Neuronal stem cell (in vitro differentiated cells): ENCODE measurements at regions not wholly inside any gene's neighbourhood (a gene's known extent, or its start where the extent isn't known, plus 50 kb on each side); places are given as distances from the start of the nearest gene placed in this dataset.
"Not testable (repeated sequence)": the region's sequence is repeated elsewhere in the genome, so short reads cannot be mapped to it uniquely, and the experiment has no call there.

ENCODE experiments used
- DNase-seq: peaks from one replicate; pipeline ENCODE4 v3.0.0-alpha.2; 2013; ENCODE audit warnings: low spot score
- H2AFZ ChIP-seq: one replicate; pipeline ENCODE4 v1.6.1; 2013; ENCODE audit warnings: mild to moderate bottlenecking, low read length, inconsistent platforms
- H2AK5ac ChIP-seq: 2 replicates; pipeline ENCODE4 v1.6.1; 2013; ENCODE audit warnings: low read depth, mild to moderate bottlenecking, inconsistent platforms, low read length, moderate library complexity, mixed read lengths
- H2BK120ac ChIP-seq: 2 replicates; pipeline ENCODE4 v1.6.1; 2013; ENCODE audit warnings: low read depth, mild to moderate bottlenecking, inconsistent platforms, low read length, moderate library complexity, mixed read lengths
- H2BK12ac ChIP-seq: one replicate; pipeline ENCODE4 v1.6.1; 2013; ENCODE audit warnings: low read length, inconsistent platforms
- H2BK15ac ChIP-seq: 2 replicates; pipeline ENCODE4 v1.6.1; 2013; ENCODE audit warnings: mild to moderate bottlenecking, low read length, inconsistent platforms, mixed read lengths
- H2BK5ac ChIP-seq: one replicate; pipeline ENCODE4 v1.6.1; 2013; ENCODE audit warnings: inconsistent platforms, mild to moderate bottlenecking, low read length, moderate library complexity
- H3K14ac ChIP-seq: one replicate; pipeline ENCODE4 v1.6.1; 2013; ENCODE audit warnings: low read length, inconsistent platforms
- H3K18ac ChIP-seq: 2 replicates; pipeline ENCODE4 v1.6.1; 2013; ENCODE audit warnings: low read length, inconsistent platforms
- H3K23ac ChIP-seq: 2 replicates; pipeline ENCODE4 v1.6.1; 2013; ENCODE audit warnings: low read depth, mild to moderate bottlenecking, mixed read lengths, low read length, inconsistent platforms; ENCODE audit not compliant: poor library complexity
- H3K27ac ChIP-seq: replicated peaks from 3 replicates; pipeline ENCODE4 v1.5.1; 2013; ENCODE audit warnings: low read length, inconsistent platforms
- H3K27me3 ChIP-seq, 3 experiments: 2 replicates each; pipeline ENCODE4 v1.6.1; 2013; ENCODE audit warnings: low read length in 3 of 3, mild to moderate bottlenecking in 2 of 3, inconsistent platforms in 1 of 3, low read depth in 1 of 3, mixed read lengths in 1 of 3, moderate library complexity in 1 of 3; ENCODE audit not compliant: control insufficient read depth in 3 of 3, insufficient read depth in 3 of 3
- H3K36me3 ChIP-seq, 2 donors: replicated peaks in 1 of 2; 2 replicates each; pipeline ENCODE4 v1.6.1; 2013; ENCODE audit warnings: low read length in 2 of 2; ENCODE audit not compliant: control insufficient read depth in 2 of 2, insufficient read depth in 2 of 2
- H3K4ac ChIP-seq: 2 replicates; pipeline ENCODE4 v1.6.1; 2013; ENCODE audit warnings: inconsistent platforms, mild to moderate bottlenecking, low read length, moderate library complexity
- H3K4me1 ChIP-seq, 2 donors: 1 replicate in 1 of 2; 2 replicates in 1 of 2; pipeline ENCODE4 v1.6.1; 2013; ENCODE audit warnings: low read length in 2 of 2, low read depth in 1 of 2; ENCODE audit not compliant: control insufficient read depth in 2 of 2, insufficient read depth in 1 of 2
- H3K4me2 ChIP-seq: one replicate; pipeline ENCODE4 v1.6.1; 2013; ENCODE audit warnings: mild to moderate bottlenecking, low read length, inconsistent platforms; ENCODE audit not compliant: insufficient read depth, poor library complexity, severe bottlenecking
- H3K4me3 ChIP-seq, 2 donors: 2 replicates each; pipeline ENCODE4 v1.5.1; 2013; ENCODE audit warnings: low read length in 2 of 2, mild to moderate bottlenecking in 2 of 2, inconsistent platforms in 1 of 2, moderate library complexity in 1 of 2
- H3K79me1 ChIP-seq: one replicate; pipeline ENCODE4 v1.6.1; 2013; ENCODE audit warnings: low read depth, mild to moderate bottlenecking, inconsistent platforms, low read length, moderate library complexity
- H3K9ac ChIP-seq: one replicate; pipeline ENCODE4 v1.6.1; 2013; ENCODE audit warnings: mild to moderate bottlenecking, low read depth, low read length, inconsistent platforms; ENCODE audit not compliant: poor library complexity
- H3K9me3 ChIP-seq, 2 donors: replicated peaks in 1 of 2; 2 replicates each; pipeline versions ENCODE3 to v1.6.1; 2013; ENCODE audit warnings: low read length in 2 of 2, mild to moderate bottlenecking in 2 of 2, inconsistent platforms in 1 of 2, low read depth in 1 of 2, mixed read lengths in 1 of 2, moderate library complexity in 1 of 2; ENCODE audit not compliant: control insufficient read depth in 2 of 2, insufficient read depth in 1 of 2
- H4K8ac ChIP-seq: one replicate; pipeline ENCODE4 v1.6.1; 2013; ENCODE audit warnings: low read depth, mild to moderate bottlenecking, inconsistent platforms, low read length, moderate library complexity
- H4K91ac ChIP-seq: one replicate; pipeline ENCODE4 v1.6.1; 2013; ENCODE audit warnings: low read length, low read depth, mild to moderate bottlenecking, inconsistent platforms; ENCODE audit not compliant: poor library complexity
- WGBS, 2 donors: extraction: QIAGEN DNeasy Blood & Tissue Kit; methylation state at CpG; one replicate each; pipeline ENCODE4 v1.1.7; 2013; ENCODE audit warnings: missing lambda C conversion rate in 2 of 2, mixed read lengths in 1 of 2; ENCODE audit not compliant: insufficient read length in 2 of 2, insufficient replicate concordance in 1 of 2; ENCODE audit errors: extremely low coverage in 2 of 2; 5-methylcytosine and 5-hydroxymethylcytosine counted together

DNA sequence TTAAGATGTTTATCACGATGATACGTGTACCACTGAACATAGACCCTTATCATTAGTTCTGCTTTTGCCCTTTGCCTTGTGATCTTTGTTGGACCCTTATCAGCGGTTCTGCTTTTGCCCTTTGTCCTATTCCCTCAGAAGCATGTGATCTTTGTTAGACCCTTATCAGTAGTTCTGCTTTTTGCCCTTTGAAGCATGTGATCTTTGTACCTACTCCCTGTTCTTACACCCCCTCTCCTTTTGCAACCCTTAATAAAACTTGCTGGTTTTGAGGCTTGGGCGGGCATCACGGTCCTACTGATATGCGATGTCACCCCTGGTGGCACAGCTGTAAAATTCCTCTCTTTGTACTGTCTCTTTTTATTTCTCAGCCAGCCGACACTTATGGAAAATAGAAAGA lies 117.0 kb downstream of the SDHAF3 start:
- not testable (repeated sequence) for DNase-seq, H3K9me3 ChIP-seq, H2AFZ ChIP-seq, H2BK12ac ChIP-seq, H2BK120ac ChIP-seq, H2BK15ac ChIP-seq, H3K4me2 ChIP-seq, H3K4me1 ChIP-seq, H2AK5ac ChIP-seq, H4K8ac ChIP-seq, H3K4me3 ChIP-seq, H3K36me3 ChIP-seq, H4K91ac ChIP-seq, H3K27ac ChIP-seq, H3K79me1 ChIP-seq, H2BK5ac ChIP-seq, H3K14ac ChIP-seq, H3K4ac ChIP-seq, H3K18ac ChIP-seq, H3K9ac ChIP-seq, H3K23ac ChIP-seq, H3K27me3 ChIP-seq
- WGBS, 2 donors, result no CpG with 5 or more reads among the region's 7 CpGs

DNA sequence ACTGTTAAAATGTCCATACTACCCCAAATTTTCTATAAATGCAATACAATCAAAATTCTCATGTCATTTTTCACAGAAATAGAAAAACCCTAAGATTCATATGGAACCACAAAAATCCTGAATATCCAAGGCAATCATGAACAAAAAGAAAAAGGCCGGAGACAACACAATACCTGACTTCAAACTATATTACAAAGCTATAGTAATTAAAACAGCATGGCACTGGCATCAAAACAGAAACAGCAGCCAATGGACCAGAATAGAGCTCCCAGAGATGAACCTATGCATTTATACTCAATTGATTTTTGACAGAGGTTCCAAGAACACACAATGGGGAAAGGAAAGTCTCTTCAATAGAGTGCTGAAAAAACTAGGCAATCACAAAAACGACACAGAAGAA lies 128.8 kb downstream of the SDHAF3 start:
- Histone ChIP-seq H3K14ac (no peak overlapping the region), H2BK5ac (no peak overlapping the region), H3K4me1 (no peaks in the 10 kb centered on the region), H3K18ac (no peak overlapping the region), H3K4me3 (no peak overlapping the region), H4K8ac (no peak overlapping the region), H4K91ac (no peak overlapping the region), H3K4ac (no peak overlapping the region), H2AFZ (no peak overlapping the region), H3K36me3 (no peaks in the 10 kb centered on the region), H2AK5ac (no peak overlapping the region), H3K27me3 (no peaks in the 10 kb centered on the region), H3K4me2 (no peak overlapping the region), H3K9ac (no peak overlapping the region), H2BK15ac (no peak overlapping the region), H2BK120ac (no peak overlapping the region), H3K23ac (no peak overlapping the region), H3K9me3 (no peaks in the 10 kb centered on the region), H2BK12ac (no peak overlapping the region), H3K79me1 (no peaks in the 10 kb centered on the region), H3K27ac (no peak overlapping the region)
- no peak for DNase-seq
- WGBS, 2 donors, result no CpG with 5 or more reads among the region's 2 CpGs

DNA sequence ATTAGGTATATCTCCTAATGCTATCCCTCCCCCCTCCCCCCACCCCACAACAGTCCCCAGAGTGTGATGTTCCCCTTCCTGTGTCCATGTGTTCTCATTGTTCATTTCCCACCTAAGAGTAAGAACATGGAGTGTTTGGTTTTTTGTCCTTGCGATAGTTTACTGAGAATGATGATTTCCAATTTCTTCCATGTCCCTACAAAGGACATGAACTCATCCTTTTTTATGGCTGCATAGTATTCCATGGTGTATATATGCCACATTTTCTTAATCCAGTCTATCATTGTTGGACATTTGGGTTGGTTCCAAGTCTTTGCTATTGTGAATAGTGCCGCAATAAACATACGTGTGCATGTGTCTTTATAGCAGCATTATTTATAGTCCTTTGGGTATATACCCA lies 140.7 kb downstream of the SDHAF3 start:
- H2BK5ac ChIP-seq, H3K36me3 ChIP-seq, H3K9me3 ChIP-seq, H2BK120ac ChIP-seq, H3K4ac ChIP-seq, H3K14ac ChIP-seq, H2BK12ac ChIP-seq, H3K23ac ChIP-seq, H2AK5ac ChIP-seq, H3K4me2 ChIP-seq, H4K91ac ChIP-seq, H3K18ac ChIP-seq, H4K8ac ChIP-seq, H2BK15ac ChIP-seq, DNase-seq, H3K27ac ChIP-seq, H3K9ac ChIP-seq, H3K79me1 ChIP-seq, H3K27me3 ChIP-seq, H2AFZ ChIP-seq, H3K4me1 ChIP-seq, H3K4me3 ChIP-seq: not testable (repeated sequence)
- WGBS, 2 donors, result no CpG with 5 or more reads among the region's 3 CpGs

DNA sequence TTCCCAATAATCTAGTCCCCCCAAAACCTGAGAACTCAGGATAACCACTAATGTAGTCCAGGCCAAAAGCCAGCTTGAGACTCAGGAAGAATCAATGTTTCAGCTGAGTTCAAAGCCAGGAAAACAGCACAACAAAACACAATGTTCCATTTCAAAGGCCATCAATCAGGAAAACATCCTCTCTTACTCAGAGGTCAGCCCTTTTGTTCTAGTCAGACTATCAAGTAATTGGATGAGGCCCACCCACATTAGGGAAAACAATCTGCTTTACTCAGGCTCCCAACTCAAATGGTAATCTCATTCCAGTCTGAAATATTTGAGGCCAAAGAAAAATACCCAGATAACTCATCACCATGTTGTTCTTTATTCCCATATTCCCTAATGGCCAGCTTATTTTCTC lies 152.2 kb downstream of the SDHAF3 start:
- Histone ChIP-seq H3K14ac (no peak overlapping the region), H4K8ac (no peak overlapping the region), H2BK12ac (no peak overlapping the region), H4K91ac (no peak overlapping the region), H2AFZ (no peak overlapping the region), H2BK120ac (no peak overlapping the region), H3K4me2 (no peak overlapping the region), H3K18ac (no peak overlapping the region), H3K9me3 (no peaks in the 10 kb centered on the region), H2BK15ac (no peak overlapping the region), H3K27ac (no peak overlapping the region), H3K27me3 (no peaks in the 10 kb centered on the region), H3K9ac (no peak overlapping the region), H3K23ac (no peak overlapping the region), H3K36me3 (no peaks in the 10 kb centered on the region), H3K4ac (no peak overlapping the region), H2BK5ac (no peak overlapping the region), H3K4me3 (no peak overlapping the region), H2AK5ac (no peak overlapping the region), H3K79me1 (no peaks in the 10 kb centered on the region), H3K4me1 (no peaks in the 10 kb centered on the region)
- no peak for DNase-seq
